ENCODE measurements at regions not wholly inside any gene's neighbourhood (a gene's known extent, or its start where the extent isn't known, plus 50 kb on each side); places are given as distances from the start of the nearest gene placed in this dataset.

- no peak for ATAC-seq
- Histone ChIP-seq H3K27ac (ENCODE audit: low read depth, low read length) (no peak overlapping the region), H3K4me2 (ENCODE audit: low read length) (no peak overlapping the region), H3K9ac (ENCODE audit: low read length) (no peak overlapping the region), H3K79me2 (ENCODE audit: insufficient read depth, low read length) (no peaks in the 10 kb centered on the region), H3K27me3 (ENCODE audit: insufficient read depth, low read length) (peaks cover 13% of the 10 kb centered on the region; the same call in 1 of the 2 replicates), H4K20me1 (ENCODE audit: insufficient read depth) (no peaks in the 10 kb centered on the region), H3K36me3 (ENCODE audit: control insufficient read depth in 1 of 2, insufficient read depth in 2 of 2, low read length in 2 of 2) (no peaks in the 10 kb centered on the region), H3K4me3 (replicated peaks in 1 of 2; ENCODE audit: low read depth in 1 of 2, low read length in 2 of 2) (no peak overlapping the region), H3K9me3 (ENCODE audit: control insufficient read depth in 1 of 2, insufficient read depth in 1 of 2, low read depth in 1 of 2, low read length in 2 of 2) (no peaks in the 10 kb centered on the region), H3K9me2 (ENCODE audit: insufficient read depth) (no peaks in the 10 kb centered on the region), H2AFZ (ENCODE audit: low read depth, low read length, poor library complexity, severe bottlenecking) (no peak overlapping the region), H3K4me1 (ENCODE audit: control insufficient read depth in 1 of 2, insufficient read depth in 2 of 2, low read length in 2 of 2) (no peaks in the 10 kb centered on the region)
- BruUV-seq (replicated peaks) = no TSS peak
- DNase-seq (ENCODE audit: low read depth, low spot score) = no peak
- ChIA-PET RAD21 (ENCODE audit: low non-redundant PET in 1 of 2, low total read pairs in 2 of 2, uncharacterized antibody in 2 of 2, unreplicated experiment in 2 of 2) (no interaction called here), POLR2A (no interaction called here), CTCF (no interaction called here)
- intact Hi-C loops (cut with micrococcal nuclease) = no loop called here
- TF ChIP-seq ZFX (IDR thresholded peaks at IDR 0.05) (no peak), EZH2 (IDR thresholded peaks at IDR 0.05) (no peak), ATF3 (IDR thresholded peaks at IDR 0.05) (no peak), REST (IDR thresholded peaks at IDR 0.05; ENCODE audit: low read depth) (no peak), ZBTB33 (IDR thresholded peaks at IDR 0.05; ENCODE audit: extremely low read depth, insufficient replicate concordance, low read length) (no peak), CEBPB (IDR thresholded peaks at IDR 0.05; ENCODE audit: low read depth) (no peak), EZH2phosphoT487 (IDR thresholded peaks at IDR 0.05; ENCODE audit: borderline replicate concordance) (no peak), JUND (IDR thresholded peaks at IDR 0.05) (no peak), EGR1 (IDR thresholded peaks at IDR 0.05; ENCODE audit: low read depth) (no peak), SP1 (IDR thresholded peaks at IDR 0.05; ENCODE audit: low read depth) (no peak), SRF (IDR thresholded peaks at IDR 0.05; ENCODE audit: low read depth) (no peak), FOSL1 (IDR thresholded peaks at IDR 0.05; ENCODE audit: low read depth) (no peak), POLR2AphosphoS5 (IDR thresholded peaks at IDR 0.05; ENCODE audit: low read depth, low read length) (no peak)
These were observed 158.4 kb upstream of the SESN3 start for GRCh38 chr11:95389427-95389826.

Data from HCT116 (cell line).